Stimulated activated CD4-positive, alpha-beta T cell treated with anti-CD3 and anti-CD28 coated beads, Interleukin-4, amount 100 ng/mL, for 48 hours (primary cell): ENCODE measurements at regions not wholly inside any gene's neighbourhood (a gene's known extent, or its start where the extent isn't known, plus 50 kb on each side); places are given as distances from the start of the nearest gene placed in this dataset.
"Not testable (repeated sequence)": the region's sequence is repeated elsewhere in the genome, so short reads cannot be mapped to it uniquely, and the experiment has no call there.

ENCODE experiments used
- DNase-seq, 2 donors: peaks; one replicate each; pipeline ENCODE4 v3.0.0-alpha.2; 2020; ENCODE audit warnings: low read depth in 2 of 2

DNA sequence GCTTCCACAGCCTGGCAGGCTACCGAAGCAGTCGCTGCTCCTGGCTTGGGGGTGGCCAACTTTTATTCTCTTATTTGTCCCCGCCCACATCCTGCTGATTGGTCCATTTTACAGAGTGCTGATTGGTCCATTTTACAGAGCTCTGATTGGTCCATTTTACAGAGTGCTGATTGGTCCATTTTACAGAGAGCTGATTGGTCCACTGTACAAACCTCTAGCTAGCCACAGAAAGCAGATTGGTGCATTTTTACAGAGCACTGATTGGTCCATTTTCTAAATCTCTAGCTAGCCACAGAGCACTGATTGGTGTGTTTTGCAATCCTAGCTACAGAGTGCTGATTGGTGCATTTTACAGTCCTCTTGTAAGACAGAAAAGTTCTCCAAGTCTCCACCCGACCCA, 187.9 kb upstream of the TOM1L1 start:
- not testable (repeated sequence) for DNase-seq

DNA sequence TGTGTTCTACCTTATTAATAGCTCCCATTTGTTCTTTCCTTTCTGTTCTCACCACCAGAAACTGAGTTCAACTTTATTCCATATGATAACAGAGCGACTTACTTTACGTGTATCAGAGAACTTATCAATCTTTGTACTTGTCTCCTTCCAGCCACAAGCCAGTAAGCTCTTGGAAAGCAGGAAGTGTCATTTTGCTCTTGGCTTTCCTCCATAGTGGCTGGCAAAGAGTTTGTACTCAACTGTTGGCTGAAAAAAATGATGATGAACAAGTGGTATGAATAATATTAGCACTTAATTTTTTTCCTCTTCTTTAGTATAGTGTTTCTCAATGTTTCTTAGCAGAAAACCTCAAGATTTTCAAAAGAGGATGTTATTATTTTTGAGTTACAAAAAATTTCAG, 182.4 kb upstream of the TOM1L1 start:
- DNase-seq: no peak

GRCh38 chr17:54727624-54728023, 173.0 kb upstream of the TOM1L1 start:
- DNase-seq: no peak

- DNase-seq: no peak
Measured at GRCh38 chr17:54736573-54736972, 164.1 kb upstream of the TOM1L1 start.

DNA sequence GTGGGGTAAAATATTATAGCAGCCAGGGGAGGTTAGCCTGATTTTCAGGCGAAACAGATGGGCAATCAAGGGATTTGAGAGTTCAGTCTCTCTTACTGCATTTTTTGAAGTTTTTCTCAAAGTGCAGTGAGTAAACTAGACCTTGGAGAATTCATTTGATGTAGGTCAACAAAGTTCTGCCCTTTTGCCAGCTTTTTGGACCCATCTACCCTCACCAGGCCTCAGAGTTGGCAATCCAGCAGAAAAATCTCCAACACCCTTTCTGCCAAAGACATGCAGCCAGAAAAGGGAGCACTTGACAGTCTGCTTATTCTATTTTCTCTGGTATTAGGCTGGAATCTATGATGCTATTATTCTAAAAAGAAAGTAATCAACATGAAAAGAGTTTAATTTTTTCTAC, 162.2 kb upstream of the TOM1L1 start:
- no peak for DNase-seq

DNA sequence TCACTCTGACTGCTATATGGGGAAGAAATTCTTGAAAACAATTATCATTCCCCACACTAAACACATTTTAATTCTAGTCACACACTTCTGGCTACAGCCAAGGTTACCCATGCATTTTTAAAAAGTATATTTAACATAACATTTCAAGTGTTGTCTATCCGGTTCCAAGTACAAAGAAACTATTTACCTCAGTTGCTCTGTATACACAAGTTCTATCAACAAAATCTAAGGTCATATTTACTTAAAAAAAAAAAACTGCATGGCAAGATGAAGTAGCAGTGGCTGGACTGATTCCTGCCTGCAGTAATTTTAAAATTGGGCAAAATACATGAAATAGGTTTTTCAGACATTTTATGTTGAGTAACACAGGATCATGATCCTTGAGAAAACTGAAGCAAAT, 155.9 kb upstream of the TOM1L1 start:
- no peak for DNase-seq

GRCh38 chr17:54745239-54745638, 155.4 kb upstream of the TOM1L1 start:
- no peak for DNase-seq

DNA sequence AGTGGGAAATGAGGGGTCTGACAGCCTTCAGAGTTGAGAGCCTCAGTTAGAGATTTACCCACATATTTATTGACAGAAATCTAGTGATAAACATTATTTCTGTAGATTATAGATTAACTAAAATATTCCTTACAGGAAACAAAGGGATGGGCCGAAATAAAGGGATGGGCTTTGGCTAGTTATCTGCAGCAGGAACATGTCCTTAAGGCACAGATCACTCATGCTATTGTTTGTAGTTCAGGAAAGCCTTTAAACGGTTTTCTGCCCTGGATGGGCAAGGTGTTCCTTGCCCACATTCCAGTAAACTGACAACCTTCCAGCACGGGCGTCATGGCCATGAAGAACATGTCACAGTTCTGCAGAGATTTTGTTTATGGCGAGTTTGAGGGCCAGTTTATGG, 154.8 kb upstream of the TOM1L1 start:
- DNase-seq: no peak

DNA sequence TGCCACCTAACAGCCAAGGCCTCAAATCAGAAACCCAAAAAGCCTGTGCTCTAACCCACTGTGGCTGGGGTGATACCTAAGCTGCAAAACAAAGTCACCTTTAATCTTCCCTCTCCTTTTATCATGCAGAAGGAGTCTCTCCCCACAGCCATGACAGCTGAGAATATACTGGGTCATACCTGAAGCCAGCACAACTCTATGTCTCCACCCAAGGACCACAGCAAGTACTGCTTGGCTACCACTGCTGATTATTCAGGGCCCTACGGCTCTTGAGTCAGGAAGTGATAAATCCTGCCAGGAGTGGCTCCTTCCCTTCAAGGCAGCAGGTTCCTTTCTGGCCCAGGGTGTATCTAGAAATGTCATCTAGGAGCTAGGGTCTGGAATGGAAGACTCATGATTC, 151.5 kb upstream of the TOM1L1 start:
- no peak for DNase-seq

DNA sequence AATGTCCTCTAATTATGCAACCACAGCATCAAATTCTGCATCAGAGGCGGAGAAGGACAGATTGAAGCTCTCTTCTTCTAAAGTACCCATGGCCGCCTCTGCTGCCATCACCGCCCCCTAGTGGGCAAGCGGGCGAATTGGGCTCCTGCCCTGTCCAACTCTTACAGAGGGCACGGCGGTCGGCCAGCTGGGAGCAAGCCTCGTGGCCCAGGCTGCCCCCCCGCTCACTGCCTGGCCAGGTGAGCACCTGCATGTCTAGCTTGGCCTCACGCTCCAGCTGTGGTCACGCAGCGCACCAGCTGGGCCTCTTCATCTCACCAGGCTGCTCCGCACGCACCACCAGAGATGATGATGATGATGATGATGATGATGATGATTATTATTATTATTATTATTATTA, 146.1 kb upstream of the TOM1L1 start:
- DNase-seq: peak in 1 of 2 donors; percentile 3

DNA sequence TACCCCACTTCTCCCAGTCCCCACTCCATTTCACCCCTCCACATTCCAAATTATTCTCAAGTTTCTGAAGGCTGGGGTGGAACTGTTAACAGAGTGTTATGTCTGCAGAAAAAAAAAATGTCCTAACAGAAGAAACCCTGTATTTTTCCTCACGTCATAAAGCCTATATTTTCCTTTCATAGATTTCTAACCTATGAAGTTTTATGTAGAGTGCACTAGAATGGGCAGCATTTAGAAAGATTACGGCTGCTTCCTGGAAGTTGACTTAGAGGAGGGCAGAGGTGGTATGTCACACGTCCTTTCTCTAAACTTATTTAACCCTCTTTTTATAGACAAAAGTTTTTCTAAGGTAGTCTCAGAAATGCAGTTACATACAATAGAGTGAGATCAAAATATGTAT, 139.8 kb upstream of the TOM1L1 start:
- no peak for DNase-seq

DNA sequence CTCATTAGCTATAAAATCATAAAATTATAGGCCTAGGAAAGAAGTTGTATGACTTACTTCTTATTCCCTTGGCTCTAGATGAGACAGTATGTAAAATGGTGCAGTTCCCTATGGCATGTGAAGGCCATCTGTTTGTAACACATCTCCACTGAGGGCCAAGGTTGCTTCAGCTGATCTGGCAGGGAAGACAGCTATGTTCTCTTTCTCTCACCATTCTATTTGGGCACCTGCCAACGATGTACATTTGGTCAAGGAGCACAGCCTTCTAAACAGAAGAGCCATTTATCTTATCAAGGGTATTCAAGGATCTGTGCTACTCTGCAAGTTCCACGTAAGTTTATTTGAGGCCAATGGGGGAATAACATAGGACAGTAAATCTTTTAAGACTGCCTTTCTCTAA, 129.8 kb upstream of the TOM1L1 start:
- no peak for DNase-seq

DNA sequence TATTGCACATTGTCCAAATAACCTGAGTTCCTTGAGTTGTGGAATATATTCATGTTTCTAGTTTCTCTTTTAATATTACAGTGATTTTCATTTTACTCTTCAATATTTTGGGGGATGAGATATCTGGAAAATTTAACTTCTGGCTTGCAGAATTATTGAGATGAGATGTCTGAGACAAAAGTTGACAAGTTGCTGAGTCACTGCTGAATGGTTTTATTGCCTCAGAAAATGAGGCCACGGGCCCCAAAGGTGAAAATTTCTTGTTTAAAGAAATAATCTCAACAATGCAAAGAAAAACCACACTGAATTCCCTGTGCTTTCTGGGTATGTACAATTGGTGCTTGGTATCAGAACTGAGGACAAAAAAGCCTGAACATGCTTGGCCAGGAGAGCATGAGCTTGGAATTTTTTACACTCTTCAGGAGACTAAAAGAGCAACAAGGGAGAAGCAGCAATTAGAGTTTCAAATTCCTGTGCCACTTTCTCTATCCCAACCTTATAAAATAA, 129.2 kb upstream of the TOM1L1 start:
- no peak for DNase-seq

GRCh38 chr17:54780238-54780637, 120.4 kb upstream of the TOM1L1 start:
- DNase-seq: no peak

DNA sequence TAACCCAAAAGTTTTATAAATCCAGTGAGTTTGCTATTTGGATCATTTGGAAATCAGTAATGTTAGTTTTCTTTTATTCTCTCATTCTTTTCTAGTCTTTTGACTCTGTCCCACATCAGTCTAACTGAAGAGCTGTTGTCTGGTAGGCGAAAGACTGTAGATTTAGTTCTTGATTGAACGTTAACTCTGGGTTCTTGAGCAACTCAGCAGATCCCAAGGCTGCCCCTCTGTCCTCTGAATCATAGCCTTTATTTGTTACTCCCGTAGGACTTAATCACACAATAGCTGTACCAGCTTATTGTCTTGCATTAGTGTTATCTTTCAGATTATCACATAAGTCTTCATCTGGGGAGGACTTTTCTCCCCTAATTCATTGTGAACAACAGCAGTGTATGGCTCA, 119.3 kb upstream of the TOM1L1 start:
- no peak for DNase-seq

DNA sequence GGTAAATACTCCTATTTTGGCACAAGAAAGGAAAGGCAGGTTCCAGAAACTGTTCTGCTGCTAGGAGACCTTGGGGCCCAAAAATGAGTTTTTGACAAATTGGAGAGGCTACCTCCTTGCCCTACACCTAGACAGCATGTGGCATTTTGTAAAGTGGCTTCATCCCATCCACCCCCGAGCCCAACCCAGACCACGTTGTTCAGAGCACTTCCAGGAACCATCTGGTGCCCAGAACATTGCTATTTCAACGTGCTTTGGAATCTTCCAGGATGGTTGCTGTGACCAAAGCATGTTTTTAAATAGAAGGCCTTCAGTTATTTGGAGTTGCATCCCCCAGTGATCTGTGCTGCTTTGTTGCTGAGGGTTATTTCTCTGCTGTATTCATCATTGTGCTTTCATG, 116.3 kb upstream of the TOM1L1 start:
- no peak for DNase-seq

DNA sequence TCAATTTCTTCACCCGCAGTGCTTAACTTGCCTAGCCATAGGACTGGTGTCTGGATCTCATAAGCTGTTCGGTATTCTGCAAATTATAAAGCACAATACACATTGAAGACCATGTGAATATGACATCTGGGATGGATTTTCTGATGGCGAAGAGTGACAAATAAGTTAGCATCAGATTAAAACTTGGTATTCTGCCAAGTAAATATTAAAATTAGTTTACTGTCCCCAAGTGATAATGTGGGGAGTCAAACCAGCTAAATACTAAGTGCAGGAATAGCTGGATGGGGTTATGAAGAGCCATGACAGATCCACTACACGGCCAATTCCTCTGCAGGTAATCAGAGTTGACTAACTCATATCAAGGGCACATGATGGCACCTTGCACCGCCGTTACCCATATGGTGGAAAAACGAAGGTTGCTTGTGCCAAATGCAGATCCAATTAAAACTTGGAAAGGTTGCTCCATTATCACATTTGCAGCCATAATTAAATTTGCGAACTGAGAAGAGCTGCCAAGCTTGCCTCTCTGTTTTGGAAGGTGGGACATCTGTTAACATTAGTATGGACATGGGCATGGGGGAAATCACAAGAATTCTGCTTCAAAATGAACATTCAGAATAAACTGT, 114.9 kb upstream of the TOM1L1 start:
- no peak for DNase-seq

DNA sequence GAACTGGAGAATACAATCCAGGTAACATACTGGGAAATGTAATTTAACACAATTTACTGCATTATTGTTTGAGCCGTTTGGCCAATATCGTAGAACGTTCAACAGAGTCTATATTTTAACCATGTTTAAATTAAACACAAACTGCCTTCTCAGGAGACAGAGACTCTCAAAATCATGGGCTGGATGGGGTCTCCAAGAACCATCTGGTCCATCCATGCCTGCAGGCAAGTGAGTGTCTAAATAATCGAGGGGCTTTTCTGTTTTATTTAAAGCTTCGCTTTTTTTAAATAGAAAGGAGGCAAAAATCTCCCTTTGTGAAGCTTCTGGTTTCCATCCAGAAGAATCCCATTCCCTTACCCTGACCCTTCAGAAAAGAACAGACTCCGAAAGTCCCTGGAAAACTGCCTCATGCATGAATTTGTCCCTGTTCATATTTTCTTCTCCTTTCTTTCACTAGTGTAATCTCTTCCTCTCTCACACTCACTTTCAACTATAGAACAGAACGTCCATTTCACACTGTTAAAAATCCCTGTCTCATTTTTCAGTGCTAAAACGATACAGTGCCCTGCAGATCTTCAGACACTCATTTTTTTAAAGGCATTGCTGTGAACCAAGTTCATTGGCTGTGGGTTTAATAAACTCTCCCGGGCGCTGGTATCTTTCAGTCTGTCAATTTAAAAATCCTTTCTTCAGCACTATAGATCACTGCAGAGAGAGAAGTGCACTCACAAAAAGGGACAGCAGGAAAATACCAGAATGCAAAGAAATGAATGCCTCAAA, 111.4 kb upstream of the TOM1L1 start:
- DNase-seq: no peak

DNA sequence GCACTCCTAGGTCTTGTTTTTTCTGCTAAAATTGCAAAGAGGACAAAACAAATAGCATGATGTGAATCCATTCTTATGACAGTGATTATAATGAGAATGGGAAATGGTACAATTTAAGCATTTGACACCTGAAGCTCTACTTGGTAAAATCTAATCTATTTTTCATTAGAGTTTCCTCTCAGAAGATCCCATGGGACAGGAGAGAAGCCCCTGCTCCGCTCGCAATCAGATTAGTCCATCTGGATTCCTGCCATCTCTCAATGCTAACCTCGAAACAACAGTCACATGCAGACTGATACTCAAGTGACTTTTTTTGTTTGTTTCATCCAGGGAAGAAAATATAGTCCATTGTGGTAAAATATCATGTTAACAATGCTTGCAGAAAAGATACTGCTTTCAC, 107.4 kb upstream of the TOM1L1 start:
- no peak for DNase-seq

DNA sequence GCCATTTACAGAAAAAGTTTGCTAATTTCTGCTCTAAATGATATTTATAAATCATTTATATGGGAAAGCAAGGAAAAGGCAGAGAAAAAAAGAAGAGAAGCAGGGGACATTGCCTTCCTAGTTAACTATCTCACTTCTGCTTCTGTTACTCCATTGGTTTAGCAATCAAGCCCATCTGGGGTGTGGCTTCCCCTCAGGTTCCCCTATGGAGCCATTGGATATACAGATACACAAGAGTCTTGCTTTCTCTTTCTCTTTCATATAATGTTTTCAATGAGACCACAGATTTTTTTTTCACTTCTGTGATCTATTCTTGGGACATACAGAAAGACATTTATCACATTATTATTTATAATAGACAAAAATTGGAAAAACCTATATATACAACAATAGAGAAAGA, 105.6 kb upstream of the TOM1L1 start:
- no peak for DNase-seq

- no peak for DNase-seq
Measured at GRCh38 chr17:54807331-54807730, 93.3 kb upstream of the TOM1L1 start.

DNA sequence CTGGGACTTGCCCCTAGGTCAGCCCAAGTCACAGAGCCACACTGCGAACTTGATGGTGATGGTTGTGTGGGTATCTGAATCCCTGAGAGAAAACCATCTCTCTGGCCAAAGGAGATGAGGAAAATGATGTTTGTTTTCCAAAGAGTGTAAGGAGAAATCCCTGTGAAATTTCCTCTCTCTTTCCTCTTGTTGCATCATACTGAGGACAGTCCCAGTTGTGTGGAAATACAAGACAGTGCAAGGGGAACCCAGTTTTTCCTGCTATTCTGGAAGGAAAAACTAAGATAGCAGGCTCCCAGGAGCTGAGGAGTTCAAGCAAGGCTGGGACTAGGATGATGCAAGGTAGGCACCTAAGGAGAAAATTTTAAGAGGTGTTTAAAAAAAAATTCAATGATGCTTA, 86.8 kb upstream of the TOM1L1 start:
- no peak for DNase-seq

GRCh38 chr17:54814371-54814770, 86.3 kb upstream of the TOM1L1 start:
- no peak for DNase-seq

DNA sequence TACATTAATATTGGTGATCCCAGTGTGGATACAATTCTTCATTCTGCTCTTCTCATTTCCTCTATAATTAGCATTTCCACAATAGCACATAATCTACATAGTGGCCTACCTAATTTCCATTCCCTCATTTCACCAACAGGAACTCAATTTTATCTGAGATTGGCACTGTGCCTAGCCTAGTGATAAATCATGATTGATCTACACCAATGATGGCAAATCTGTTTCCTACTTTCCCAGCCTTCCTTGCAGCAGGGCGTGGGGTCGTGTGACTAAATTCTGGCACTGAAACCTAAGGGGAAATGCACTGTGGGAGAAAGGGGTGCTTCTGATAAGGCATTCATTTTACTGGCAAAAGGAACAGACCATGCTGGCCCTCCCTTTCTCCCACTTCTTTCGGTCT, 66.6 kb upstream of the TOM1L1 start:
- no peak for DNase-seq
